ENCODE measurements at regions not wholly inside any gene's neighbourhood (a gene's known extent, or its start where the extent isn't known, plus 50 kb on each side); places are given as distances from the start of the nearest gene placed in this dataset.
"Not testable (repeated sequence)": the region's sequence is repeated elsewhere in the genome, so short reads cannot be mapped to it uniquely, and the experiment has no call there.

DNA sequence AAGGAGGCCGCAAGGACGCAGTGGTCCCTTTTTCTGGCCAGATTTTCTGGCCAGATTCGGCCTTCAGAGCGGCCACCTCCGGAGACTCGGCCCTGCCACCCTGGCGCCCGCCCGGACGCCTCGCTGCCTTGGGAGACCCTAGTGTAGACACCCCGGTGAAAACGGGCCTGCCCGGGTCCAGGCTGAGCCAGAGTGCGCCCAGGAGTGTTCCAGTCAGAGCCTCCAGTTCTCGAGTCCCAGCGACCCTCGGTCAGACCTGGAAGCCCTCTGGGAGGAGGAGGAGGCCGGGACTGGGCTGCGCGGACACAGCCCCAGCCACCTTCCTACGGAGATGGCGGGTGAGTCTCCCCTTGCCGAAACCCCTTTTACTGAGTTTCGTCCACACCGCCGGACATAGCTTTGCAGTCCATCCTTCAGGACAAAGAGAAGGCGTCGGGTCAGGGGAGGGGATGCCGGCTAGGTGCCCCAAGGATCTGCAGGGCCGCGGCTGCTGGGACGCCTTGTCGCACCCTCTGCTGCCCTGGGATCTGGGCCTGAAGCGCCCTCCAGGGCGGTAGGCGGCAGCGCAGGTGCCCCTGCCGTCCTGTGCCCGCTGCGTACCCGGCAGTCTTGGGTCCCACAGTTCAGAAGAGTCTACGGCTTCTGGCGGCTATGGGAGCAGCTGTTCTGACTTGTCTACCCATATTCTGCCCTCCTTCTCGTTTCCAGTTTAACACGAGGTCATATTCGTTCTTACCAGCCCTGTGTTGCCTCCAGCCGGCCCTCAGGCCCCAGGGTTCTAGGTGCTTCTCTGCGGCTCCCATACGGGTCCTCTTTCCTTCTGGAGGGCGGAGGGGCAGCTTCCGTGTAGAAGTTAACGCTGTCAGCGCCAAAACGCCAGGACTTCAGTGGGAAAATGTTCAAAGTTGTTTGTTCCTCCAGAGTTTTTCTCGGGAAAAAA, 1771.7 kb upstream of the CDH9 start:
- H3K27ac ChIP-seq: no peak overlapping the region
- no peak overlapping the region for H3K4me3 ChIP-seq (ENCODE audit: low read depth, low read length)
- H3K27me3 ChIP-seq (replicated peaks): no peaks in the 10 kb centered on the region
- in situ Hi-C loops (cut with HindIII; ENCODE audit: low pct_ligation_motif_present, low sequenced_read_pairs): no loop called here
- no peaks in the 10 kb centered on the region for H3K36me3 ChIP-seq (replicated peaks)
- no peak for DNase-seq
- TF ChIP-seq, protein P1, sequence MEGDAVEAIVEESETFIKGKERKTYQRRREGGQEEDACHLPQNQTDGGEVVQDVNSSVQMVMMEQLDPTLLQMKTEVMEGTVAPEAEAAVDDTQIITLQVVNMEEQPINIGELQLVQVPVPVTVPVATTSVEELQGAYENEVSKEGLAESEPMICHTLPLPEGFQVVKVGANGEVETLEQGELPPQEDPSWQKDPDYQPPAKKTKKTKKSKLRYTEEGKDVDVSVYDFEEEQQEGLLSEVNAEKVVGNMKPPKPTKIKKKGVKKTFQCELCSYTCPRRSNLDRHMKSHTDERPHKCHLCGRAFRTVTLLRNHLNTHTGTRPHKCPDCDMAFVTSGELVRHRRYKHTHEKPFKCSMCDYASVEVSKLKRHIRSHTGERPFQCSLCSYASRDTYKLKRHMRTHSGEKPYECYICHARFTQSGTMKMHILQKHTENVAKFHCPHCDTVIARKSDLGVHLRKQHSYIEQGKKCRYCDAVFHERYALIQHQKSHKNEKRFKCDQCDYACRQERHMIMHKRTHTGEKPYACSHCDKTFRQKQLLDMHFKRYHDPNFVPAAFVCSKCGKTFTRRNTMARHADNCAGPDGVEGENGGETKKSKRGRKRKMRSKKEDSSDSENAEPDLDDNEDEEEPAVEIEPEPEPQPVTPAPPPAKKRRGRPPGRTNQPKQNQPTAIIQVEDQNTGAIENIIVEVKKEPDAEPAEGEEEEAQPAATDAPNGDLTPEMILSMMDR (IDR thresholded peaks at IDR 0.05; ENCODE audit: low read depth, low read length, missing control alignments): no peak

DNA sequence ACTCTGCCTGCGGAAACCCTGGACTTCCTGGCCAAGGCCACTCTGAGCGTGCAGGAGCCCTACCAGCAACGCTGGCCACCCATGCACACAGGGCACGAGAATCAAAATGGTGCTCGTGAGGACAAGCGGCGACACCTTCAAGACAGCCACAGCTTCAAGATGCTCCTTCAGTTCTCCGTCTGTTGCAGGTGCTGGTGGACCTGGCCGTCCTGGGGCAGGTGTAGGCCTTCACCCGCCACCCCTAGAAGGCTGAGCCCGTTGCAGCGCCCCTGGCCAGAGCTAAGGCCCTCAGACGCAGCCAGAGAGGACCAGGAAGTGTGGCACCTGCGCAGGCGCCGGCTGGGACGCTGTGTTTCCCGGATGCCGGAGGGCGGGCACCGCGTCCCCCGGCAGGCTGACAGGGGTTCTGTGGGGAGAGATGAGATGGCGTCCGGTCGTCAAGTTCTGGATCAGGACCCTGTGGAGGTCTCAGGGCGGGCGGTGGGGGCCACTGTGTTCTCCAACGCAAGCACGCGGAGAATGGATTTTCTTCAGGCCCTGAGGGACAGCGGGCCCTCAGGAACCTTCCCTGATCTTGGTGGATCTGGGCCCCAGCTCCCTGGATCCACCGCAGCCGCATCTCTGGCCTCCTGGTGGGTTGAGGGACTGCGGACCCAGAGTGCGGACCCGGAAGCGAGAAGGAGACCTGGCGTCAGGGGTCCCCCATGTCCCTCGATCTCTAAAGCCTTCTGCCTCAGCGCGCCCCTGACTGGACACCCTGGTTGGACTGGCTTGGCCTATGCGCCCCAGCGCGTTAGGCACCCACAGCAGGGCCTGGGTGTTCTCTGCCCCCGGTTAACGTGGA, 1770.8 kb upstream of the CDH9 start:
- Histone ChIP-seq H3K4me3 (ENCODE audit: low read depth, low read length) (no peak overlapping the region), H3K27me3 (replicated peaks) (no peaks in the 10 kb centered on the region), H3K36me3 (replicated peaks) (no peaks in the 10 kb centered on the region), H3K27ac (no peak overlapping the region)
- TF ChIP-seq, protein P1 (IDR thresholded peaks at IDR 0.05; ENCODE audit: low read depth, low read length, missing control alignments): no peak
- in situ Hi-C loops (cut with HindIII; ENCODE audit: low pct_ligation_motif_present, low sequenced_read_pairs): no loop called here
- DNase-seq: no peak

DNA sequence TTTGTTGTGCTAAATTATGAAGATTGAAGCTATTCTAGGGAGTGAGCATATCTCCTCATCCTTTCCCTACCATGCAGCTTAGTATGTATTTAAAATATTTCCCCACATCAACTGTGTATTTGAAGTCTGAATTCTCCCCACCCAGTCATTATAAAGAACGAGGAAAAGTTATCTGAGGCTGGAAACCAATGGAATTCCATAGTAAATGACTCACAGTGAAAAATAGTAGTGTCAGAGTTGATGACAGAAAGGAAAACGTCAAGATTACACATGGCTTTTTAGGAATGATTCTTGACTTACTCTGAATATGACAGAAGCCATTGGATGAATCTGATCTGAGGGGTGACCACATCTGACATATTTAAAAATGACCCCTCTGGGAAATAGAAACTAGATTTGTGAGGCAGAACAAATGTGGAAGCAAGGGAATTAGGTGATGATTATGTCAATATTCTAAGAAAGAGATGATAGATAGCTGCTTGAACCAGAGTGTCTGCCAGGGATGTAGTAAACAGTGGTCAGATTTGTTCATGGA, 1768.9 kb upstream of the CDH9 start:
- no peaks in the 10 kb centered on the region for H3K27me3 ChIP-seq (replicated peaks)

DNA sequence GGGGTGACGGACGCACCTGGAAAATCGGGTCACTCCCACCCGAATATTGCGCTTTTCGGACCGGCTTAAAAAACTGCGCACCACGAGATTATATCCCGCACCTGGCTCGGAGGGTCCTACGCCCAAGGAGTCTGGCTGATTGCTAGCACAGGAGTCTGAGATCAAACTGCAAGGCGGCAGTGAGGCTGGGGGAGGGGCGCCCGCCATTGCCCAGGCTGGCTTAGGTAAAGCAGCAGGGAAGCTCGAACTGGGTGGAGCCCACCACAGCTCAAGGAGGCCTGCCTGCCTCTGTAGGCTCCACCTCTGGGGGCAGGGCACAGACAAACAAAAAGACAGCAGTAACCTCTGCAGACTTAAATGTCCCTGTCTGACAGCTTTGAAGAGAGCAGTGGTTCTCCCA, 1760.6 kb upstream of the CDH9 start:
- H3K27ac ChIP-seq; H3K27me3 ChIP-seq (replicated peaks); H3K4me3 ChIP-seq (ENCODE audit: low read depth, low read length); in situ Hi-C loops (cut with HindIII; ENCODE audit: low pct_ligation_motif_present, low sequenced_read_pairs); H3K36me3 ChIP-seq (replicated peaks); DNase-seq: not testable (repeated sequence)

More for the DNA sequence above, 1768.9 kb upstream of the CDH9 start:
- Histone ChIP-seq H3K4me3 (ENCODE audit: low read depth, low read length) (no peak overlapping the region), H3K27ac (no peak overlapping the region), H3K36me3 (replicated peaks) (no peaks in the 10 kb centered on the region)
- in situ Hi-C loops (cut with HindIII; ENCODE audit: low pct_ligation_motif_present, low sequenced_read_pairs): no loop called here
- DNase-seq: peak; percentile 22
- TF ChIP-seq, protein P1 (IDR thresholded peaks at IDR 0.05; ENCODE audit: low read depth, low read length, missing control alignments): no peak

DNA sequence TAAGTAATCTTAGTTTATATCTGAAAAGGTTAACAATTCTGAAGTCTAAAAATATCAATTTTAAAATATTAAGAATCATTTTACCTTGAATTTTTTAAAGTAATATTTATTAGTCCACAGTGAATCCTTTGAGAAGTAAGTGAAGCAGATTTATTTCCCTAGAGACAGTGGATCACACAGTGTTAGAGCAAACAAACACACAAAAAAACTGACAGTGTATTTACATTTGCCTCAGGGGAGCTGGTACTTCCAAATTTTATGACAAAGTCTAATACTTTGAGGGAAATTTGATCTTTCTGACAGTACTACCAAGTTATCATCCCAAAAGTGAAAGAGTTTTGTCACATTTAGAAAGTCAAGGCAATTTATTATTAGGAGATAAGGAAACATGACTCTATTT, 1750.6 kb upstream of the CDH9 start:
- Histone ChIP-seq H3K27ac (no peak overlapping the region), H3K4me3 (ENCODE audit: low read depth, low read length) (no peak overlapping the region), H3K36me3 (replicated peaks) (no peaks in the 10 kb centered on the region), H3K27me3 (replicated peaks) (no peaks in the 10 kb centered on the region)
- no peak for DNase-seq
- in situ Hi-C loops (cut with HindIII; ENCODE audit: low pct_ligation_motif_present, low sequenced_read_pairs): no loop called here
- TF ChIP-seq, protein P1 (IDR thresholded peaks at IDR 0.05; ENCODE audit: low read depth, low read length, missing control alignments): no peak

Data from brain microvascular endothelial cell (primary cell).